Brain microvascular endothelial cell (primary cell): ENCODE measurements at regions not wholly inside any gene's neighbourhood (a gene's known extent, or its start where the extent isn't known, plus 50 kb on each side); places are given as distances from the start of the nearest gene placed in this dataset.
"Not testable (repeated sequence)": the region's sequence is repeated elsewhere in the genome, so short reads cannot be mapped to it uniquely, and the experiment has no call there.

Source experiments
- DNase-seq: peaks from one replicate; pipeline ENCODE4 v3.0.0-alpha.2; 2020
- H3K27ac ChIP-seq: fragments of 250-450 bp; sonication (Bioruptor Pico); 2 replicates; pipeline ENCODE4 v1.5.1; 2020; ENCODE audit warnings: mild to moderate bottlenecking, moderate library complexity
- H3K27me3 ChIP-seq: fragments of 250-450 bp; sonication (Bioruptor Pico); replicated peaks from 2 replicates; pipeline ENCODE4 v1.5.1; 2020; ENCODE audit warnings: mild to moderate bottlenecking
- H3K36me3 ChIP-seq: fragments of 250-450 bp; sonication (Bioruptor Pico); replicated peaks from 2 replicates; pipeline ENCODE4 v1.5.1; 2020; ENCODE audit warnings: mild to moderate bottlenecking
- H3K4me3 ChIP-seq: 2 replicates; pipeline ENCODE4 v1.5.1; 2011; ENCODE audit warnings: low read depth, mild to moderate bottlenecking, control low read depth, low read length, moderate library complexity
- CTCF ChIP-seq: IDR thresholded peaks from 2 replicates; pipeline ENCODE4 v1.5.1; 2011; ENCODE audit warnings: low read depth, mild to moderate bottlenecking, moderate library complexity, low read length, control low read depth, inconsistent platforms; ENCODE audit errors: missing control alignments
- in situ Hi-C: cut with HindIII; loops from 2 replicates; pipeline ENCODE4 v1.10.0; 2017; ENCODE audit warnings: low sequenced_read_pairs, low pct_ligation_motif_present

GRCh38 chr12:67790660-67791059, 142.1 kb downstream of the DYRK2 start:
- TF ChIP-seq CTCF: no peak
- in situ Hi-C loops: no loop called here
- DNase-seq: no peak
- no peaks in the 10 kb centered on the region for H3K27me3 ChIP-seq
- no peak overlapping the region for H3K4me3 ChIP-seq
- H3K27ac ChIP-seq: no peak overlapping the region
- H3K36me3 ChIP-seq: no peaks in the 10 kb centered on the region

- H3K27ac ChIP-seq, H3K4me3 ChIP-seq, H3K36me3 ChIP-seq, DNase-seq, in situ Hi-C loops, H3K27me3 ChIP-seq: not testable (repeated sequence)
Measured at GRCh38 chr12:67791362-67791761, 142.8 kb downstream of the DYRK2 start.

- Histone ChIP-seq H3K36me3 (no peaks in the 10 kb centered on the region), H3K4me3 (no peak overlapping the region), H3K27me3 (no peaks in the 10 kb centered on the region), H3K27ac (no peak overlapping the region)
- in situ Hi-C loops: no loop called here
- DNase-seq: no peak
- no peak for TF ChIP-seq CTCF
Measured at GRCh38 chr12:67792185-67792584, 143.6 kb downstream of the DYRK2 start.

- peak; percentile 64 for DNase-seq
- H3K36me3 ChIP-seq: no peaks in the 10 kb centered on the region
- no peak overlapping the region for H3K27ac ChIP-seq
- no peak overlapping the region for H3K4me3 ChIP-seq
- H3K27me3 ChIP-seq: no peaks in the 10 kb centered on the region
- no peak for TF ChIP-seq CTCF
- in situ Hi-C loops: no loop called here
Measured at GRCh38 chr12:67794161-67794560, 145.6 kb downstream of the DYRK2 start.

- H3K36me3 ChIP-seq: no peaks in the 10 kb centered on the region
- peak; percentile 11 for DNase-seq
- H3K27ac ChIP-seq: no peak overlapping the region
- TF ChIP-seq CTCF: no peak
- H3K27me3 ChIP-seq: no peaks in the 10 kb centered on the region
- H3K4me3 ChIP-seq: no peak overlapping the region
- in situ Hi-C loops: no loop called here
Measured at GRCh38 chr12:67795236-67795635, 146.7 kb downstream of the DYRK2 start.

- Histone ChIP-seq H3K4me3 (no peak overlapping the region), H3K27me3 (no peaks in the 10 kb centered on the region), H3K36me3 (no peaks in the 10 kb centered on the region), H3K27ac (no peak overlapping the region)
- in situ Hi-C loops: no loop called here
- TF ChIP-seq CTCF: no peak
- DNase-seq: peak; percentile 29
Measured at GRCh38 chr12:67797185-67797741, 148.7 kb downstream of the DYRK2 start.
